Keratinocyte (primary cell): ENCODE measurements at regions not wholly inside any gene's neighbourhood (a gene's known extent, or its start where the extent isn't known, plus 50 kb on each side); places are given as distances from the start of the nearest gene placed in this dataset.

Source experiments
- DNase-seq: peaks from one replicate; pipeline ENCODE4 v3.0.0-alpha.2; 2011; ENCODE audit warnings: low read depth, missing footprints, low spot score
- FAIRE-seq: peaks from 2 replicates; lab custom pipeline; 2011; peaks lifted over from hg19 to GRCh38; lab: Jason Lieb, UNC
- H2AFZ ChIP-seq: 2 replicates; pipeline ENCODE4 v1.6.0; 2012; ENCODE audit warnings: low read length, control low read depth, inconsistent platforms; ENCODE audit not compliant: control insufficient read depth
- H3K27ac ChIP-seq: 2 replicates; pipeline ENCODE4 v1.5.1; 2011; ENCODE audit warnings: low read length; ENCODE audit not compliant: control insufficient read depth, insufficient read depth
- H3K27me3 ChIP-seq: 3 replicates; pipeline ENCODE4 v1.6.0; 2011; ENCODE audit warnings: low read length; ENCODE audit not compliant: control insufficient read depth, insufficient read depth; ENCODE audit errors: extremely low read depth
- H3K36me3 ChIP-seq, 2 experiments: 2 replicates in 1 of 2; 3 replicates in 1 of 2; pipeline ENCODE4 v1.5.1; 2011; ENCODE audit warnings: low read length in 2 of 2, mild to moderate bottlenecking in 1 of 2; ENCODE audit not compliant: control insufficient read depth in 2 of 2, insufficient read depth in 2 of 2; ENCODE audit errors: extremely low read depth in 1 of 2
- H3K4me1 ChIP-seq: 3 replicates; pipeline ENCODE4 v1.5.1; 2011; ENCODE audit warnings: low read length; ENCODE audit not compliant: control insufficient read depth, insufficient read depth; ENCODE audit errors: extremely low read depth
- H3K4me2 ChIP-seq: 3 replicates; pipeline ENCODE4 v1.6.0; 2011; ENCODE audit warnings: low read depth, low read length; ENCODE audit not compliant: control insufficient read depth, insufficient read depth; ENCODE audit errors: extremely low read depth
- H3K4me3 ChIP-seq, 3 experiments: fragments of 200-600 bp in 1 of 3; sonication (generic) in 1 of 3; 2 replicates in 2 of 3; 3 replicates in 1 of 3; pipeline ENCODE4 v1.5.1; 2011 to 2016; ENCODE audit warnings: low read length in 3 of 3, mild to moderate bottlenecking in 3 of 3, control low read depth in 2 of 3, inconsistent platforms in 1 of 3, low read depth in 1 of 3, mixed read lengths in 1 of 3, mixed run types in 1 of 3, moderate library complexity in 1 of 3; ENCODE audit not compliant: control insufficient read depth in 2 of 3, insufficient read depth in 2 of 3; ENCODE audit errors: extremely low read depth in 1 of 3
- H3K79me2 ChIP-seq: 2 replicates; pipeline ENCODE4 v1.6.0; 2012; ENCODE audit warnings: low read length; ENCODE audit not compliant: control insufficient read depth, insufficient read depth
- H3K9ac ChIP-seq: 3 replicates; pipeline ENCODE4 v1.6.0; 2011; ENCODE audit warnings: low read length; ENCODE audit not compliant: control insufficient read depth, insufficient read depth; ENCODE audit errors: extremely low read depth
- H3K9me1 ChIP-seq: 3 replicates; pipeline ENCODE4 v1.6.0; 2011; ENCODE audit warnings: low read length; ENCODE audit not compliant: control insufficient read depth, insufficient read depth; ENCODE audit errors: extremely low read depth
- H3K9me3 ChIP-seq: 2 replicates; pipeline ENCODE4 v1.5.1; 2012; ENCODE audit warnings: low read depth, low read length; ENCODE audit not compliant: control insufficient read depth
- H4K20me1 ChIP-seq: 3 replicates; pipeline ENCODE4 v1.6.0; 2011; ENCODE audit warnings: low read length; ENCODE audit not compliant: control insufficient read depth, insufficient read depth; ENCODE audit errors: extremely low read depth
- EZH2 ChIP-seq: IDR thresholded peaks from one replicate; pipeline ENCODE4 v1.6.1; 2012; ENCODE audit warnings: inconsistent platforms, mild to moderate bottlenecking, low read length, moderate library complexity
- dilution Hi-C: fragments of 300-500 bp; cut with MboI; formaldehyde crosslinking; loops from one replicate; pipeline ENCODE4 v1.7.0; 2020; ENCODE audit warnings: low sequenced_read_pairs; ENCODE audit not compliant: extremely low pct_ligation_motif_present
- TF ChIP-seq, protein P1 (sequence below), 3 experiments: IDR thresholded peaks in 1 of 3; conservative IDR thresholded peaks in 1 of 3; optimal IDR thresholded peaks in 1 of 3; 2 replicates in 2 of 3; 3 replicates in 1 of 3; pipeline versions ENCODE3 to v1.5.1; 2011; ENCODE audit warnings: low read length in 3 of 3, mild to moderate bottlenecking in 3 of 3, moderate library complexity in 2 of 3, control low read depth in 1 of 3, inconsistent platforms in 1 of 3; ENCODE audit not compliant: insufficient read depth in 2 of 3; ENCODE audit errors: extremely low read depth in 1 of 3

DNA sequence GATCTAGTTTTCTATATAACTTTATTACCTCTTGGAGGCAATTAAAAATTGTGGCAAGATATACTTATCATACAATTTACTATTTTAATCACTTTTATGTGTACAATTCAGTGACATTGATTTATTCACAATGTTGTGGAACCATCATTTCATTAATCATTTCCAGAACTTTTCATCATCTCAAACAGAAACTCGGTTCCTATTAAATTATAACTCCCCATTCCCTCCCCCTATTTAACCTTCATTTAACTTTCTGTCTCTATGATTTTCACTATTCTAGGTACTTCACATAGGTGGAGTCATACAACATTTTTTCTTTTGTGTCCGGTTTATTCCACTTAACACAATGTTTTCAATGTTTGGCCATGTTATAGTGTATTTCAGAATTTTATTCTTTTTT is 252.8 kb downstream of the REEP3 start:
- Histone ChIP-seq H3K4me3 (no peak overlapping the region), H3K9me1 (no peaks in the 10 kb centered on the region), H3K9ac (no peak overlapping the region), H3K4me2 (no peak overlapping the region), H3K27ac (no peak overlapping the region), H3K4me1 (no peaks in the 10 kb centered on the region), H2AFZ (no peak overlapping the region), H3K36me3 (no peaks in the 10 kb centered on the region), H4K20me1 (no peaks in the 10 kb centered on the region), H3K27me3 (no peaks in the 10 kb centered on the region), H3K9me3 (no peaks in the 10 kb centered on the region), H3K79me2 (no peaks in the 10 kb centered on the region)
- DNase-seq (no peak), FAIRE-seq (no peak)
- dilution Hi-C loops: no loop called here
- no peak for TF ChIP-seq EZH2
- TF ChIP-seq, protein P1, sequence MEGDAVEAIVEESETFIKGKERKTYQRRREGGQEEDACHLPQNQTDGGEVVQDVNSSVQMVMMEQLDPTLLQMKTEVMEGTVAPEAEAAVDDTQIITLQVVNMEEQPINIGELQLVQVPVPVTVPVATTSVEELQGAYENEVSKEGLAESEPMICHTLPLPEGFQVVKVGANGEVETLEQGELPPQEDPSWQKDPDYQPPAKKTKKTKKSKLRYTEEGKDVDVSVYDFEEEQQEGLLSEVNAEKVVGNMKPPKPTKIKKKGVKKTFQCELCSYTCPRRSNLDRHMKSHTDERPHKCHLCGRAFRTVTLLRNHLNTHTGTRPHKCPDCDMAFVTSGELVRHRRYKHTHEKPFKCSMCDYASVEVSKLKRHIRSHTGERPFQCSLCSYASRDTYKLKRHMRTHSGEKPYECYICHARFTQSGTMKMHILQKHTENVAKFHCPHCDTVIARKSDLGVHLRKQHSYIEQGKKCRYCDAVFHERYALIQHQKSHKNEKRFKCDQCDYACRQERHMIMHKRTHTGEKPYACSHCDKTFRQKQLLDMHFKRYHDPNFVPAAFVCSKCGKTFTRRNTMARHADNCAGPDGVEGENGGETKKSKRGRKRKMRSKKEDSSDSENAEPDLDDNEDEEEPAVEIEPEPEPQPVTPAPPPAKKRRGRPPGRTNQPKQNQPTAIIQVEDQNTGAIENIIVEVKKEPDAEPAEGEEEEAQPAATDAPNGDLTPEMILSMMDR (optimal IDR thresholded peaks at IDR 0.05 in 1 of 3, IDR thresholded peaks at IDR 0.05 in 1 of 3, conservative IDR thresholded peaks at IDR 0.05 in 1 of 3; ENCODE audit: extremely low read depth in 1 of 3, insufficient read depth in 2 of 3, low read length in 3 of 3): no peak

DNA sequence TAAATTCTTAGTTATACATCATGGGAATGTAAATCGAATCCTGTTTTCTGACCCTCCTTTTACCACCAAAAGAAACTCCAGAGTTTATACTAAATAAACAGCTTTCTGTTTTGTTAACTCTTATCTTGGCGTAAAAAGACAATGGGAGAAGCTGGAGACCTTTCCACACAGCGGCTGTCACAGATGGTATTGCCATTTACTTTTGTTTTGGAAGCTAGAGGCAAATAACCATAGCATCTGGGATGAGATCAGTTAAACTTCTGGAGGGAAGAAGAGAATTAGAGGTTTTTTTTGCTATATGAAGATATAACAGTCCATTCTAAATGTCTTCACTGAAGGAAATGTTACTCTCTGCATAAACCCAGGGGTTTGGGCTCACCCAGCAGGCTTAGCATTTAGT is 258.9 kb downstream of the REEP3 start:
- no peak for TF ChIP-seq EZH2
- TF ChIP-seq, protein P1 (optimal IDR thresholded peaks at IDR 0.05 in 1 of 3, IDR thresholded peaks at IDR 0.05 in 1 of 3, conservative IDR thresholded peaks at IDR 0.05 in 1 of 3; ENCODE audit: extremely low read depth in 1 of 3, insufficient read depth in 2 of 3, low read length in 3 of 3): no peak
- DNase-seq: no peak
- FAIRE-seq: no peak

More for the DNA sequence above, 258.9 kb downstream of the REEP3 start:
- no peak overlapping the region for H3K4me2 ChIP-seq
- no peaks in the 10 kb centered on the region for H3K79me2 ChIP-seq
- H3K9ac ChIP-seq: no peak overlapping the region
- no peaks in the 10 kb centered on the region for H3K36me3 ChIP-seq
- dilution Hi-C loops: no loop called here
- no peak overlapping the region for H3K4me3 ChIP-seq
- no peaks in the 10 kb centered on the region for H3K27me3 ChIP-seq
- no peaks in the 10 kb centered on the region for H3K4me1 ChIP-seq
- H3K27ac ChIP-seq: no peak overlapping the region
- no peaks in the 10 kb centered on the region for H3K9me1 ChIP-seq
- no peak overlapping the region for H2AFZ ChIP-seq
- no peaks in the 10 kb centered on the region for H3K9me3 ChIP-seq
- no peaks in the 10 kb centered on the region for H4K20me1 ChIP-seq
